GM23338 (cell line): ENCODE measurements at regions not wholly inside any gene's neighbourhood (a gene's known extent, or its start where the extent isn't known, plus 50 kb on each side); places are given as distances from the start of the nearest gene placed in this dataset.

Experiments used
- ATAC-seq: fragments of 200-7000 bp; cut with Tn5 transposase; 3 replicates; pipeline ENCODE4 v1.9.1; 2020
- DNase-seq: peaks from one replicate; pipeline ENCODE4 v3.0.0-alpha.2; 2015; ENCODE audit warnings: low spot score
- H2AFZ ChIP-seq: fragments of 200-600 bp; sonication (generic); 2 replicates; pipeline ENCODE4 v1.8.0; 2016; ENCODE audit warnings: antibody characterized with exemption, mild to moderate bottlenecking, moderate library complexity
- H3F3A ChIP-seq: fragments of 200-600 bp; sonication (generic); replicated peaks from 2 replicates; pipeline ENCODE4 v1.8.0; 2017; ENCODE audit warnings: antibody characterized with exemption, mixed run types, low read depth
- H3K27ac ChIP-seq: fragments of 200-600 bp; sonication (generic); 2 replicates; pipeline ENCODE4 v1.6.1; 2016; ENCODE audit warnings: low read depth
- H3K27me3 ChIP-seq: fragments of 200-600 bp; sonication (generic); 2 replicates; pipeline ENCODE4 v1.8.0; 2016; ENCODE audit warnings: mild to moderate bottlenecking, mixed run types, moderate library complexity; ENCODE audit not compliant: insufficient read depth
- H3K36me3 ChIP-seq: fragments of 200-600 bp; sonication (generic); 2 replicates; pipeline ENCODE4 v1.8.0; 2016; ENCODE audit warnings: mild to moderate bottlenecking; ENCODE audit not compliant: insufficient read depth
- H3K4me1 ChIP-seq: fragments of 200-600 bp; sonication (generic); 2 replicates; pipeline ENCODE4 v1.8.0; 2016; ENCODE audit warnings: mild to moderate bottlenecking, moderate library complexity; ENCODE audit not compliant: insufficient read depth
- H3K4me2 ChIP-seq: fragments of 200-600 bp; sonication (generic); 2 replicates; pipeline ENCODE4 v1.7.1; 2017; ENCODE audit warnings: mixed run types
- H3K4me3 ChIP-seq: fragments of 200-600 bp; sonication (generic); 2 replicates; pipeline ENCODE4 v1.6.1; 2016; ENCODE audit warnings: mixed run types
- H3K79me2 ChIP-seq: fragments of 200-600 bp; sonication (generic); replicated peaks from 2 replicates; pipeline ENCODE4 v1.8.0; 2017; ENCODE audit warnings: mild to moderate bottlenecking; ENCODE audit not compliant: insufficient read depth
- H3K9me2 ChIP-seq: fragments of 200-600 bp; sonication (generic); 2 replicates; pipeline ENCODE4 v1.8.0; 2017; ENCODE audit not compliant: insufficient read depth
- H4K20me1 ChIP-seq: fragments of 200-600 bp; sonication (generic); replicated peaks from 2 replicates; pipeline ENCODE4 v1.8.0; 2017; ENCODE audit warnings: mild to moderate bottlenecking; ENCODE audit not compliant: insufficient read depth
- H3K27ac Mint-ChIP-seq: 2 replicates; pipeline ENCODE4 v1.8.0; 2020; ENCODE audit warnings: inconsistent platforms, mild to moderate bottlenecking, moderate library complexity, mixed read lengths
- H3K27me3 Mint-ChIP-seq: 3 replicates; pipeline ENCODE4 v1.8.0; 2022; ENCODE audit warnings: low read depth, mild to moderate bottlenecking, moderate library complexity, mixed read lengths, inconsistent platforms; ENCODE audit not compliant: insufficient read depth, poor library complexity
- H3K36me3 Mint-ChIP-seq: 3 replicates; pipeline ENCODE4 v1.8.0; 2021; ENCODE audit warnings: low read depth, mild to moderate bottlenecking, inconsistent platforms, moderate library complexity, mixed read lengths
- H3K4me1 Mint-ChIP-seq: 3 replicates; pipeline ENCODE4 v1.8.0; 2020; ENCODE audit warnings: mild to moderate bottlenecking, inconsistent platforms, mixed read lengths
- H3K4me3 Mint-ChIP-seq: 3 replicates; pipeline ENCODE4 v1.8.0; 2021; ENCODE audit warnings: moderate library complexity, mild to moderate bottlenecking, inconsistent platforms, mixed read lengths
- H3K9me3 Mint-ChIP-seq: 3 replicates; pipeline ENCODE4 v1.8.0; 2020; ENCODE audit warnings: moderate library complexity, mild to moderate bottlenecking, inconsistent platforms, mixed read lengths
- CREB1 ChIP-seq: fragments of 250-450 bp; sonication (Bioruptor Pico); IDR thresholded peaks from 2 replicates; pipeline ENCODE4 v1.5.0; 2020; ENCODE audit warnings: low read depth, mild to moderate bottlenecking, moderate library complexity
- CTCF ChIP-seq, 2 experiments: fragments of 200-600 bp in 1 of 2; sonication (generic) in 1 of 2; conservative IDR thresholded peaks; 2 replicates each; pipeline versions ENCODE4 v1.5.1 to v1.6.1; 2016 to 2017; ENCODE audit warnings: antibody characterized with exemption in 2 of 2, low read depth in 2 of 2, mild to moderate bottlenecking in 2 of 2, moderate library complexity in 1 of 2
- ETS1 ChIP-seq: IDR thresholded peaks from 2 replicates; pipeline ENCODE4 v1.6.1; 2016; ENCODE audit warnings: antibody characterized with exemption
- EZH2 ChIP-seq: fragments of 200-600 bp; sonication (generic); IDR thresholded peaks from one replicate; pipeline ENCODE4 v1.8.0; 2017; ENCODE audit warnings: antibody characterized with exemption, mild to moderate bottlenecking, low read depth; ENCODE audit not compliant: unreplicated experiment
- JUNB ChIP-seq: IDR thresholded peaks from one replicate; pipeline ENCODE4 v1.6.1; 2016; ENCODE audit warnings: antibody characterized with exemption; ENCODE audit not compliant: unreplicated experiment
- NANOG ChIP-seq: IDR thresholded peaks from 2 replicates; pipeline ENCODE4 v1.6.1; 2016; ENCODE audit warnings: antibody characterized with exemption, borderline replicate concordance
- POLR2AphosphoS5 ChIP-seq: IDR thresholded peaks from 2 replicates; pipeline ENCODE4 v1.6.1; 2016; ENCODE audit warnings: antibody characterized with exemption, low read depth
- TF ChIP-seq, protein P1 (sequence below): fragments of 250-450 bp; sonication (Bioruptor Pico); IDR thresholded peaks from 2 replicates; pipeline ENCODE4 v1.5.0; 2020; ENCODE audit warnings: mild to moderate bottlenecking, moderate library complexity

- TF ChIP-seq ETS1 (no peak), EZH2 (no peak), NANOG (no peak), JUNB (no peak)
Observed at GRCh38 chr2:238719641-238720040, 128.2 kb upstream of the TWIST2 start (continued).

- peak; percentile 89 for DNase-seq
Observed at GRCh38 chr2:238720232-238720672, 127.6 kb upstream of the TWIST2 start.

More at GRCh38 chr2:238720232-238720672, 127.6 kb upstream of the TWIST2 start:
- ATAC-seq, result peak; percentile 95
- Histone ChIP-seq H4K20me1 (no peaks in the 10 kb centered on the region), H3K9me2 (no peaks in the 10 kb centered on the region; the same call in 1 of the 2 replicates), H3F3A (no peaks in the 10 kb centered on the region), H3K27me3 (no peaks in the 10 kb centered on the region), H2AFZ (no peak overlapping the region), H3K36me3 (no peaks in the 10 kb centered on the region), H3K4me1 (no peaks in the 10 kb centered on the region), H3K4me3 (no peak overlapping the region), H3K27ac (no peak overlapping the region), H3K79me2 (no peaks in the 10 kb centered on the region), H3K4me2 (no peak overlapping the region)
- Mint-ChIP-seq H3K27me3 (peaks cover 6% of the 10 kb centered on the region), H3K27ac (no peak overlapping the region), H3K9me3 (peaks cover 10% of the 10 kb centered on the region; the same call in 2 of the 3 replicates), H3K36me3 (no peaks in the 10 kb centered on the region), H3K4me3 (no peak overlapping the region), H3K4me1 (peaks cover 9% of the 10 kb centered on the region; the same call in 2 of the 3 replicates)
- TF ChIP-seq CREB1, result no peak
- TF ChIP-seq, protein P1, sequence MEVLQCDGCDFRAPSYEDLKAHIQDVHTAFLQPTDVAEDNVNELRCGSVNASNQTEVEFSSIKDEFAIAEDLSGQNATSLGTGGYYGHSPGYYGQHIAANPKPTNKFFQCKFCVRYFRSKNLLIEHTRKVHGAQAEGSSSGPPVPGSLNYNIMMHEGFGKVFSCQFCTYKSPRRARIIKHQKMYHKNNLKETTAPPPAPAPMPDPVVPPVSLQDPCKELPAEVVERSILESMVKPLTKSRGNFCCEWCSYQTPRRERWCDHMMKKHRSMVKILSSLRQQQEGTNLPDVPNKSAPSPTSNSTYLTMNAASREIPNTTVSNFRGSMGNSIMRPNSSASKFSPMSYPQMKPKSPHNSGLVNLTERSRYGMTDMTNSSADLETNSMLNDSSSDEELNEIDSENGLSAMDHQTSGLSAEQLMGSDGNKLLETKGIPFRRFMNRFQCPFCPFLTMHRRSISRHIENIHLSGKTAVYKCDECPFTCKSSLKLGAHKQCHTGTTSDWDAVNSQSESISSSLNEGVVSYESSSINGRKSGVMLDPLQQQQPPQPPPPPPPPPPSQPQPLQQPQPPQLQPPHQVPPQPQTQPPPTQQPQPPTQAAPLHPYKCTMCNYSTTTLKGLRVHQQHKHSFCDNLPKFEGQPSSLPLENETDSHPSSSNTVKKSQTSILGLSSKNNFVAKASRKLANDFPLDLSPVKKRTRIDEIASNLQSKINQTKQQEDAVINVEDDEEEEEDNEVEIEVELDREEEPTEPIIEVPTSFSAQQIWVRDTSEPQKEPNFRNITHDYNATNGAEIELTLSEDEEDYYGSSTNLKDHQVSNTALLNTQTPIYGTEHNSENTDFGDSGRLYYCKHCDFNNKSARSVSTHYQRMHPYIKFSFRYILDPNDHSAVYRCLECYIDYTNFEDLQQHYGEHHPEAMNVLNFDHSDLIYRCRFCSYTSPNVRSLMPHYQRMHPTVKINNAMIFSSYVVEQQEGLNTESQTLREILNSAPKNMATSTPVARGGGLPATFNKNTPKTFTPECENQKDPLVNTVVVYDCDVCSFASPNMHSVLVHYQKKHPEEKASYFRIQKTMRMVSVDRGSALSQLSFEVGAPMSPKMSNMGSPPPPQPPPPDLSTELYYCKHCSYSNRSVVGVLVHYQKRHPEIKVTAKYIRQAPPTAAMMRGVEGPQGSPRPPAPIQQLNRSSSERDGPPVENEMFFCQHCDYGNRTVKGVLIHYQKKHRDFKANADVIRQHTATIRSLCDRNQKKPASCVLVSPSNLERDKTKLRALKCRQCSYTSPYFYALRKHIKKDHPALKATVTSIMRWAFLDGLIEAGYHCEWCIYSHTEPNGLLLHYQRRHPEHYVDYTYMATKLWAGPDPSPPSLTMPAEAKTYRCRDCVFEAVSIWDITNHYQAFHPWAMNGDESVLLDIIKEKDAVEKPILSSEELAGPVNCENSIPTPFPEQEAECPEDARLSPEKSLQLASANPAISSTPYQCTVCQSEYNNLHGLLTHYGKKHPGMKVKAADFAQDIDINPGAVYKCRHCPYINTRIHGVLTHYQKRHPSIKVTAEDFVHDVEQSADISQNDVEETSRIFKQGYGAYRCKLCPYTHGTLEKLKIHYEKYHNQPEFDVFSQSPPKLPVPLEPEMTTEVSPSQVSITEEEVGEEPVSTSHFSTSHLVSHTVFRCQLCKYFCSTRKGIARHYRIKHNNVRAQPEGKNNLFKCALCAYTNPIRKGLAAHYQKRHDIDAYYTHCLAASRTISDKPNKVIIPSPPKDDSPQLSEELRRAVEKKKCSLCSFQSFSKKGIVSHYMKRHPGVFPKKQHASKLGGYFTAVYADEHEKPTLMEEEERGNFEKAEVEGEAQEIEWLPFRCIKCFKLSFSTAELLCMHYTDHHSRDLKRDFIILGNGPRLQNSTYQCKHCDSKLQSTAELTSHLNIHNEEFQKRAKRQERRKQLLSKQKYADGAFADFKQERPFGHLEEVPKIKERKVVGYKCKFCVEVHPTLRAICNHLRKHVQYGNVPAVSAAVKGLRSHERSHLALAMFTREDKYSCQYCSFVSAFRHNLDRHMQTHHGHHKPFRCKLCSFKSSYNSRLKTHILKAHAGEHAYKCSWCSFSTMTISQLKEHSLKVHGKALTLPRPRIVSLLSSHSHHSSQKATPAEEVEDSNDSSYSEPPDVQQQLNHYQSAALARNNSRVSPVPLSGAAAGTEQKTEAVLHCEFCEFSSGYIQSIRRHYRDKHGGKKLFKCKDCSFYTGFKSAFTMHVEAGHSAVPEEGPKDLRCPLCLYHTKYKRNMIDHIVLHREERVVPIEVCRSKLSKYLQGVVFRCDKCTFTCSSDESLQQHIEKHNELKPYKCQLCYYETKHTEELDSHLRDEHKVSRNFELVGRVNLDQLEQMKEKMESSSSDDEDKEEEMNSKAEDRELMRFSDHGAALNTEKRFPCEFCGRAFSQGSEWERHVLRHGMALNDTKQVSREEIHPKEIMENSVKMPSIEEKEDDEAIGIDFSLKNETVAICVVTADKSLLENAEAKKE, result peak; percentile 90
- TF ChIP-seq CTCF (conservative IDR thresholded peaks at IDR 0.05; ENCODE audit: low read depth in 2 of 2), result peak; percentile 91 to 94
- TF ChIP-seq JUNB, result no peak
- TF ChIP-seq POLR2AphosphoS5, result no peak
